ENCODE measurements at regions not wholly inside any gene's neighbourhood (a gene's known extent, or its start where the extent isn't known, plus 50 kb on each side); places are given as distances from the start of the nearest gene placed in this dataset.

GRCh38 chr20:11287126-11287525 is 613.3 kb upstream of the JAG1 start:
- ChIA-PET CTCF (no interaction called here), POLR2A (no interaction called here)
- Histone ChIP-seq H3K36me3 (ENCODE audit: control insufficient read depth, insufficient read depth, low read length) (no peaks in the 10 kb centered on the region), H3K27ac (ENCODE audit: low read length) (no peak overlapping the region), H3K4me3 (ENCODE audit: low read depth in 2 of 2, low read length in 2 of 2) (no peak overlapping the region), H3K4me1 (ENCODE audit: control insufficient read depth, insufficient read depth, low read length) (no peaks in the 10 kb centered on the region), H3K27me3 (ENCODE audit: control insufficient read depth, insufficient read depth, low read length) (no peaks in the 10 kb centered on the region), H3K9me3 (ENCODE audit: control insufficient read depth, insufficient read depth, low read depth, low read length) (no peaks in the 10 kb centered on the region)
- no TSS peak for BruUV-seq (replicated peaks)
- no peak for TF ChIP-seq TCF7L2 (IDR thresholded peaks at IDR 0.05; ENCODE audit: low read depth, low read length)
- TF ChIP-seq CTCF (IDR thresholded peaks at IDR 0.05): no peak
- TF ChIP-seq SIN3A (IDR thresholded peaks at IDR 0.05; ENCODE audit: borderline replicate concordance, insufficient read depth, low read depth, low read length): no peak
- TF ChIP-seq REST (IDR thresholded peaks at IDR 0.05; ENCODE audit: insufficient read depth in 1 of 2, low read depth in 2 of 2, low read length in 1 of 2): no peak
- no peak for TF ChIP-seq POLR2AphosphoS5 (IDR thresholded peaks at IDR 0.05; ENCODE audit: low read depth, low read length)
- in situ Hi-C loops (cut with HindIII; ENCODE audit: low pct_unique_long_range_greater_than_20kb, low sequenced_read_pairs): no loop called here
- ATAC-seq: no peak
- intact Hi-C loops (cut with micrococcal nuclease; ENCODE audit: unreplicated experiment): no loop called here
- no peak for DNase-seq (ENCODE audit: low read depth, low spot score)

GRCh38 chr20:11296221-11296620 is 621.5 kb upstream of the BTBD3 start:
- Histone ChIP-seq H3K4me3 (ENCODE audit: low read depth in 2 of 2, low read length in 2 of 2) (no peak overlapping the region), H3K4me1 (ENCODE audit: control insufficient read depth, insufficient read depth, low read length) (no peaks in the 10 kb centered on the region), H3K9me3 (ENCODE audit: control insufficient read depth, insufficient read depth, low read depth, low read length) (no peaks in the 10 kb centered on the region), H3K27ac (ENCODE audit: low read length) (no peak overlapping the region), H3K36me3 (ENCODE audit: control insufficient read depth, insufficient read depth, low read length) (no peaks in the 10 kb centered on the region), H3K27me3 (ENCODE audit: control insufficient read depth, insufficient read depth, low read length) (no peaks in the 10 kb centered on the region)
- no TSS peak for BruUV-seq (replicated peaks)
- in situ Hi-C loops (cut with HindIII; ENCODE audit: low pct_unique_long_range_greater_than_20kb, low sequenced_read_pairs) (no loop called here), intact Hi-C loops (cut with micrococcal nuclease; ENCODE audit: unreplicated experiment) (no loop called here)
- no peak for DNase-seq (ENCODE audit: low read depth, low spot score)
- ChIA-PET POLR2A (no interaction called here), CTCF (no interaction called here)
- no peak for TF ChIP-seq REST (IDR thresholded peaks at IDR 0.05; ENCODE audit: insufficient read depth in 1 of 2, low read depth in 2 of 2, low read length in 1 of 2)
- TF ChIP-seq SIN3A (IDR thresholded peaks at IDR 0.05; ENCODE audit: borderline replicate concordance, insufficient read depth, low read depth, low read length): no peak
- no peak for TF ChIP-seq TCF7L2 (IDR thresholded peaks at IDR 0.05; ENCODE audit: low read depth, low read length)
- no peak for TF ChIP-seq POLR2AphosphoS5 (IDR thresholded peaks at IDR 0.05; ENCODE audit: low read depth, low read length)
- no peak for TF ChIP-seq CTCF (IDR thresholded peaks at IDR 0.05)
- no peak for ATAC-seq

All from Panc1 (cell line).